A549 (cell line): ENCODE measurements at regions not wholly inside any gene's neighbourhood (a gene's known extent, or its start where the extent isn't known, plus 50 kb on each side); places are given as distances from the start of the nearest gene placed in this dataset.

Experiments
- ATAC-seq, 2 experiments: fragments of 200-7000 bp in 1 of 2; fragments of >200 bp in 1 of 2; cut with Nextera tagmentation in 1 of 2; cut with Tn5 transposase in 1 of 2; 3 replicates each; pipeline versions ENCODE4 v1.8.0 to v1.9.1; 2018 to 2020; ENCODE audit warnings: mild to moderate bottlenecking in 1 of 2, moderate library complexity in 1 of 2
- CTCF ChIA-PET: fragments of 300-600 bp; sonication (Branson Sonifier 250); formaldehyde crosslinking; extraction: SDS; loops from one replicate; lab custom pipeline; 2021; ENCODE audit warnings: antibody characterized with exemption, inconsistent platforms; lab: Yijun Ruan, JAX
- POLR2A ChIA-PET: fragments of 350-600 bp; formaldehyde crosslinking; extraction: SDS; loops from one replicate; lab custom pipeline; 2021; ENCODE audit warnings: antibody characterized with exemption, inconsistent platforms; lab: Yijun Ruan, JAX
- DNase-seq, 2 experiments: peaks; one replicate each; pipeline versions ENCODE4 v3.0.0 to v3.0.0-alpha.2; 2011 to 2016; ENCODE audit warnings: low read depth in 1 of 2, low spot score in 1 of 2
- FAIRE-seq: peaks from 2 replicates; lab custom pipeline; 2011; peaks lifted over from hg19 to GRCh38; lab: Jason Lieb, UNC
- H3K27ac ChIP-seq, 2 experiments: fragments of >200 bp; sonication (Bioruptor Twin); formaldehyde crosslinking; 3 replicates each; pipeline ENCODE4 v1.5.1; 2016 to 2017
- H3K4me1 ChIP-seq: fragments of >200 bp; sonication (Bioruptor Twin); formaldehyde crosslinking; 3 replicates; pipeline ENCODE4 v1.6.1; 2016
- H3K4me2 ChIP-seq: fragments of >200 bp; sonication (Bioruptor Twin); formaldehyde crosslinking; 3 replicates; pipeline ENCODE4 v1.6.1; 2016
- H3K4me3 ChIP-seq: fragments of >200 bp; sonication (Bioruptor Twin); formaldehyde crosslinking; 3 replicates; pipeline ENCODE4 v1.5.1; 2016
- H3K9me3 ChIP-seq: fragments of >200 bp; sonication (Bioruptor Twin); formaldehyde crosslinking; 3 replicates; pipeline ENCODE4 v1.6.1; 2016
- CBX8 ChIP-seq: fragments of 200-600 bp; sonication (generic); IDR thresholded peaks from 2 replicates; pipeline ENCODE4 v1.6.1; 2016
- CHD2 ChIP-seq: fragments of 150-350 bp; IDR thresholded peaks from 2 replicates; pipeline ENCODE4 v1.6.1; 2014; ENCODE audit warnings: low read length; ENCODE audit not compliant: partially characterized antibody
- CHD4 ChIP-seq: fragments of 200-600 bp; sonication (generic); IDR thresholded peaks from 2 replicates; pipeline ENCODE4 v1.6.1; 2016; ENCODE audit warnings: antibody characterized with exemption, mild to moderate bottlenecking, borderline replicate concordance
- ESRRA ChIP-seq: fragments of 150-350 bp; IDR thresholded peaks from 2 replicates; pipeline ENCODE4 v1.6.1; 2014; ENCODE audit warnings: mild to moderate bottlenecking, low read length, borderline replicate concordance
- FOSL2 ChIP-seq, 2 experiments: fragments of 450-650 bp in 1 of 2; fragments of >200 bp in 1 of 2; sonication (Bioruptor Twin) in 1 of 2; formaldehyde crosslinking; IDR thresholded peaks; 2 replicates each; pipeline versions ENCODE4 v1.5.0 to v1.6.1; 2016 to 2020; ENCODE audit warnings: mild to moderate bottlenecking in 1 of 2, moderate library complexity in 1 of 2
- HEYL ChIP-seq: fragments of 250-450 bp; sonication (Bioruptor Pico); IDR thresholded peaks from 2 replicates; pipeline ENCODE4 v1.8.0; 2021; ENCODE audit warnings: mild to moderate bottlenecking, moderate library complexity
- JUNB ChIP-seq: fragments of >200 bp; sonication (Bioruptor Twin); formaldehyde crosslinking; IDR thresholded peaks from 2 replicates; pipeline ENCODE4 v1.6.1; 2016
- KDM1A ChIP-seq: fragments of 200-600 bp; sonication (generic); IDR thresholded peaks from 2 replicates; pipeline ENCODE4 v1.6.1; 2016; ENCODE audit warnings: low read depth, mild to moderate bottlenecking
- MAZ ChIP-seq: fragments of 150-350 bp; IDR thresholded peaks from 2 replicates; pipeline ENCODE4 v1.6.1; 2014; ENCODE audit warnings: antibody characterized with exemption, low read depth, low read length, borderline replicate concordance
- NFE2L2 ChIP-seq: fragments of 150-350 bp; conservative IDR thresholded peaks from 2 replicates; pipeline ENCODE4 v1.6.1; 2014; ENCODE audit warnings: low read length
- NPAS2 ChIP-seq: fragments of 250-450 bp; sonication (Bioruptor Pico); IDR thresholded peaks from 2 replicates; pipeline ENCODE4 v1.8.0; 2022; ENCODE audit warnings: mild to moderate bottlenecking, moderate library complexity, borderline replicate concordance
- NR3C1 ChIP-seq: fragments of >200 bp; sonication (Bioruptor Twin); formaldehyde crosslinking; IDR thresholded peaks from 3 replicates; pipeline ENCODE4 v1.6.1; 2017
- PHF8 ChIP-seq: fragments of 200-600 bp; sonication (generic); IDR thresholded peaks from 2 replicates; pipeline ENCODE4 v1.6.1; 2016; ENCODE audit warnings: low read depth, mild to moderate bottlenecking, antibody characterized with exemption, moderate library complexity, borderline replicate concordance
- POLR2A ChIP-seq: IDR thresholded peaks from 2 replicates; pipeline ENCODE4 v1.6.1; 2012; ENCODE audit warnings: mild to moderate bottlenecking, low read length
- RARB ChIP-seq: fragments of 250-450 bp; sonication (Bioruptor Pico); IDR thresholded peaks from 2 replicates; pipeline ENCODE4 v1.8.0; 2021; ENCODE audit warnings: mild to moderate bottlenecking, moderate library complexity
- RCOR1 ChIP-seq: fragments of 150-350 bp; IDR thresholded peaks from 2 replicates; pipeline ENCODE4 v1.6.1; 2014; ENCODE audit warnings: antibody characterized with exemption, low read length, low read depth
- RFX5 ChIP-seq: fragments of 450-650 bp; IDR thresholded peaks from 2 replicates; pipeline ENCODE4 v1.7.1; 2014; ENCODE audit warnings: antibody characterized with exemption, mild to moderate bottlenecking, moderate library complexity
- SMC3 ChIP-seq: fragments of >200 bp; sonication (Bioruptor Twin); formaldehyde crosslinking; IDR thresholded peaks from 3 replicates; pipeline ENCODE4 v1.6.1; 2018; ENCODE audit warnings: inconsistent platforms
- SREBF2 ChIP-seq: fragments of 450-650 bp; IDR thresholded peaks from 2 replicates; pipeline ENCODE4 v1.6.1; 2014; ENCODE audit warnings: mild to moderate bottlenecking, moderate library complexity
- TFCP2L1 ChIP-seq: fragments of 250-450 bp; sonication (Bioruptor Pico); IDR thresholded peaks from 2 replicates; pipeline ENCODE4 v1.5.0; 2021; ENCODE audit warnings: mild to moderate bottlenecking
- TP53 ChIP-seq: fragments of 250-450 bp; sonication (Bioruptor Pico); IDR thresholded peaks from 2 replicates; pipeline ENCODE4 v1.5.0; 2021; ENCODE audit warnings: mild to moderate bottlenecking, moderate library complexity
- ZNF302 ChIP-seq: fragments of 250-450 bp; sonication (Bioruptor Pico); IDR thresholded peaks from 2 replicates; pipeline ENCODE4 v1.9.0; 2021; ENCODE audit warnings: inconsistent platforms, mild to moderate bottlenecking, moderate library complexity
- ZSCAN20 ChIP-seq: fragments of 250-450 bp; sonication (Bioruptor Pico); IDR thresholded peaks from 2 replicates; pipeline ENCODE4 v1.8.0; 2022; ENCODE audit warnings: mild to moderate bottlenecking, moderate library complexity
- WGBS: methylation state at CpG from one replicate; pipeline ENCODE4 v1.1.6; 2017; ENCODE audit errors: missing lambda C conversion rate; 5-methylcytosine and 5-hydroxymethylcytosine counted together
- TF ChIP-seq, protein P1 (sequence below): fragments of 250-450 bp; sonication (Bioruptor Pico); IDR thresholded peaks from 2 replicates; pipeline ENCODE4 v1.5.0; 2020; ENCODE audit warnings: low read depth, mild to moderate bottlenecking, moderate library complexity
- TF ChIP-seq, protein P2 (sequence below): fragments of 200-600 bp; sonication (generic); IDR thresholded peaks from 2 replicates; pipeline ENCODE4 v1.6.1; 2016; ENCODE audit warnings: antibody characterized with exemption, mild to moderate bottlenecking, moderate library complexity
- TF ChIP-seq, protein P3 (sequence below): fragments of 450-650 bp; IDR thresholded peaks from 2 replicates; pipeline ENCODE4 v1.6.1; 2014; ENCODE audit warnings: antibody characterized with exemption
- TF ChIP-seq, protein P4 (sequence below): fragments of 150-350 bp; IDR thresholded peaks from 2 replicates; pipeline ENCODE4 v1.6.1; 2014; ENCODE audit warnings: low read depth, mild to moderate bottlenecking, low read length

DNA sequence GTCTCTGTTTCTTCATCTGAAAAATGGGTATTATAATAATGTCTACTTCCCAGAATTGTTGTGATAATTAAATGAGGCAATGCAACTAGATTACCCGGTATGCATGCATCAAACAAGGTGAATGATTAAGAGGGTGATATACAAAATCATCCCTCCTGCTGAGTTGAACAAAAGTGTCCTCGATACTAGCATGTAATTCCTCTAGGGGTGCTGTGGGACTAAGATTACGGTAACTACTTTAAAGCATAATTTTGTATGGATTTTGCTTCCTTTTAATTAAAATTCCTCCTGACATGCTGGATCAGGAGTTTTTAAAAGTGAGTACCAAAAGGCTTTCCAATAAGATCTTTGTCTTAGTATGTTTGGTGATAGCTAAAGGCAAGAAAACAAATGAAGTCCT, 98.7 kb upstream of the PRMT6 start:
- H3K9me3 ChIP-seq, result no peaks in the 10 kb centered on the region
- no peak overlapping the region for H3K4me3 ChIP-seq
- FAIRE-seq (no peak), ATAC-seq (no peak), DNase-seq (no peak)
- H3K27ac ChIP-seq, result no peak overlapping the region
- H3K4me2 ChIP-seq, result no peak overlapping the region
- 3% methylated on average over 3 of the region's 3 CpGs for WGBS
- ChIA-PET CTCF (no interaction called here), POLR2A (no interaction called here)
- H3K4me1 ChIP-seq, result no peaks in the 10 kb centered on the region
- TF ChIP-seq, protein P1, sequence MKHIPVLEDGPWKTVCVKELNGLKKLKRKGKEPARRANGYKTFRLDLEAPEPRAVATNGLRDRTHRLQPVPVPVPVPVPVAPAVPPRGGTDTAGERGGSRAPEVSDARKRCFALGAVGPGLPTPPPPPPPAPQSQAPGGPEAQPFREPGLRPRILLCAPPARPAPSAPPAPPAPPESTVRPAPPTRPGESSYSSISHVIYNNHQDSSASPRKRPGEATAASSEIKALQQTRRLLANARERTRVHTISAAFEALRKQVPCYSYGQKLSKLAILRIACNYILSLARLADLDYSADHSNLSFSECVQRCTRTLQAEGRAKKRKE (CRISPR knock-in tag), result no peak
- TF ChIP-seq SMC3 (no peak), SREBF2 (no peak), NFE2L2 (no peak), NPAS2 (CRISPR knock-in tag) (no peak), NR3C1 (no peak), JUNB (no peak), RFX5 (no peak), CHD2 (no peak), HEYL (no peak), MAZ (no peak), ESRRA (no peak), KDM1A (no peak), TFCP2L1 (CRISPR knock-in tag) (no peak), CBX8 (no peak), POLR2A (no peak), PHF8 (no peak)
- TF ChIP-seq, protein P2, sequence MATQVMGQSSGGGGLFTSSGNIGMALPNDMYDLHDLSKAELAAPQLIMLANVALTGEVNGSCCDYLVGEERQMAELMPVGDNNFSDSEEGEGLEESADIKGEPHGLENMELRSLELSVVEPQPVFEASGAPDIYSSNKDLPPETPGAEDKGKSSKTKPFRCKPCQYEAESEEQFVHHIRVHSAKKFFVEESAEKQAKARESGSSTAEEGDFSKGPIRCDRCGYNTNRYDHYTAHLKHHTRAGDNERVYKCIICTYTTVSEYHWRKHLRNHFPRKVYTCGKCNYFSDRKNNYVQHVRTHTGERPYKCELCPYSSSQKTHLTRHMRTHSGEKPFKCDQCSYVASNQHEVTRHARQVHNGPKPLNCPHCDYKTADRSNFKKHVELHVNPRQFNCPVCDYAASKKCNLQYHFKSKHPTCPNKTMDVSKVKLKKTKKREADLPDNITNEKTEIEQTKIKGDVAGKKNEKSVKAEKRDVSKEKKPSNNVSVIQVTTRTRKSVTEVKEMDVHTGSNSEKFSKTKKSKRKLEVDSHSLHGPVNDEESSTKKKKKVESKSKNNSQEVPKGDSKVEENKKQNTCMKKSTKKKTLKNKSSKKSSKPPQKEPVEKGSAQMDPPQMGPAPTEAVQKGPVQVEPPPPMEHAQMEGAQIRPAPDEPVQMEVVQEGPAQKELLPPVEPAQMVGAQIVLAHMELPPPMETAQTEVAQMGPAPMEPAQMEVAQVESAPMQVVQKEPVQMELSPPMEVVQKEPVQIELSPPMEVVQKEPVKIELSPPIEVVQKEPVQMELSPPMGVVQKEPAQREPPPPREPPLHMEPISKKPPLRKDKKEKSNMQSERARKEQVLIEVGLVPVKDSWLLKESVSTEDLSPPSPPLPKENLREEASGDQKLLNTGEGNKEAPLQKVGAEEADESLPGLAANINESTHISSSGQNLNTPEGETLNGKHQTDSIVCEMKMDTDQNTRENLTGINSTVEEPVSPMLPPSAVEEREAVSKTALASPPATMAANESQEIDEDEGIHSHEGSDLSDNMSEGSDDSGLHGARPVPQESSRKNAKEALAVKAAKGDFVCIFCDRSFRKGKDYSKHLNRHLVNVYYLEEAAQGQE, result no peak
- TF ChIP-seq, protein P3, sequence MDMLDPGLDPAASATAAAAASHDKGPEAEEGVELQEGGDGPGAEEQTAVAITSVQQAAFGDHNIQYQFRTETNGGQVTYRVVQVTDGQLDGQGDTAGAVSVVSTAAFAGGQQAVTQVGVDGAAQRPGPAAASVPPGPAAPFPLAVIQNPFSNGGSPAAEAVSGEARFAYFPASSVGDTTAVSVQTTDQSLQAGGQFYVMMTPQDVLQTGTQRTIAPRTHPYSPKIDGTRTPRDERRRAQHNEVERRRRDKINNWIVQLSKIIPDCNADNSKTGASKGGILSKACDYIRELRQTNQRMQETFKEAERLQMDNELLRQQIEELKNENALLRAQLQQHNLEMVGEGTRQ, result no peak
- TF ChIP-seq, protein P4, sequence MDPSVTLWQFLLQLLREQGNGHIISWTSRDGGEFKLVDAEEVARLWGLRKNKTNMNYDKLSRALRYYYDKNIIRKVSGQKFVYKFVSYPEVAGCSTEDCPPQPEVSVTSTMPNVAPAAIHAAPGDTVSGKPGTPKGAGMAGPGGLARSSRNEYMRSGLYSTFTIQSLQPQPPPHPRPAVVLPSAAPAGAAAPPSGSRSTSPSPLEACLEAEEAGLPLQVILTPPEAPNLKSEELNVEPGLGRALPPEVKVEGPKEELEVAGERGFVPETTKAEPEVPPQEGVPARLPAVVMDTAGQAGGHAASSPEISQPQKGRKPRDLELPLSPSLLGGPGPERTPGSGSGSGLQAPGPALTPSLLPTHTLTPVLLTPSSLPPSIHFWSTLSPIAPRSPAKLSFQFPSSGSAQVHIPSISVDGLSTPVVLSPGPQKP, result no peak

DNA sequence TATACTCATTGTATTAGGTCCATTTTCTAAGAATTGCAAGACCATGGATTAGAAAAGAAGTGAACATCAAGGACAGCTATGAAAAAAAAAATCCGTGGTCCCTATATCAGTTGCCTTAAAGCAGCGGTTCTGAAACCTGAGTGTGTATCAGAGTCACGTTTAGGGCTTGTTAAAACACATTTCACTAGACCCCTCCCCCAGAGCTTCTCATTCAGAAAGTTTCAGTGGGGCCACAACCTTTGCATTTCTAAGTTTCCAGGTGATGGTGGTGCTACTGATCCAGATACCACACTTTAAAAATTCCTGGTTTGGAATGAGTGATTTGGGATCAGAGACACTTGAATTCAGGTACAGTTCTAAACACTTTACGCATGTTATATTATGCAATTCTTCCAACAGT, 96.1 kb upstream of the PRMT6 start:
- no peak overlapping the region for H3K4me3 ChIP-seq
- ATAC-seq, result no peak
- 13% methylated on average over 4 of the region's 4 CpGs for WGBS
- TF ChIP-seq TP53 (no peak), ZSCAN20 (no peak), FOSL2 (IDR thresholded peaks at IDR 0.05) (no peak), FOSL2 (CRISPR knock-in tag; IDR thresholded peaks at IDR 0.05) (no peak), CHD4 (no peak), RCOR1 (no peak), ZNF302 (CRISPR knock-in tag) (no peak), JUNB (no peak), ESRRA (no peak), RARB (CRISPR knock-in tag) (no peak)
- H3K4me2 ChIP-seq, result no peak overlapping the region
- FAIRE-seq, result no peak
- H3K9me3 ChIP-seq, result no peaks in the 10 kb centered on the region
- ChIA-PET CTCF (no interaction called here), POLR2A (no interaction called here)
- H3K4me1 ChIP-seq, result no peaks in the 10 kb centered on the region
- no peak overlapping the region for H3K27ac ChIP-seq
- DNase-seq, result no peak
